SK-N-SH (cell line): ENCODE measurements at regions not wholly inside any gene's neighbourhood (a gene's known extent, or its start where the extent isn't known, plus 50 kb on each side); places are given as distances from the start of the nearest gene placed in this dataset.

Experiments used
- CTCF ChIP-seq: fragments of 200-600 bp; sonication (generic); IDR thresholded peaks from 2 replicates; pipeline ENCODE4 v1.6.1; 2017; ENCODE audit warnings: antibody characterized with exemption, mild to moderate bottlenecking, moderate library complexity
- FOXJ3 ChIP-seq: sonication (generic); formaldehyde crosslinking; IDR thresholded peaks from 2 replicates; pipeline ENCODE4 v1.5.1; 2020; ENCODE audit warnings: mild to moderate bottlenecking, missing genetic modification reagents
- IRF3 ChIP-seq: fragments of 150-350 bp; IDR thresholded peaks from 2 replicates; pipeline ENCODE4 v1.6.1; 2016; ENCODE audit warnings: mild to moderate bottlenecking, low read depth, low read length
- JUND ChIP-seq: IDR thresholded peaks from 2 replicates; pipeline ENCODE4 v1.4.0; 2012
- MXI1 ChIP-seq: IDR thresholded peaks from 2 replicates; pipeline ENCODE4 v1.6.1; 2012; ENCODE audit warnings: mild to moderate bottlenecking, low read depth, low read length, improper control_type of control experiment
- NRF1 ChIP-seq: IDR thresholded peaks from 2 replicates; pipeline ENCODE4 v1.6.1; 2012; ENCODE audit warnings: low read depth, mild to moderate bottlenecking, low read length
- REST ChIP-seq: IDR thresholded peaks from 2 replicates; pipeline ENCODE4 v1.6.1; 2012; ENCODE audit warnings: mild to moderate bottlenecking, low read depth, low read length, moderate library complexity
- RXRA ChIP-seq: IDR thresholded peaks from 2 replicates; pipeline ENCODE4 v1.4.0; 2012; ENCODE audit warnings: low read depth, mild to moderate bottlenecking, borderline replicate concordance
- SIN3A ChIP-seq: IDR thresholded peaks from 2 replicates; pipeline ENCODE4 v1.6.1; 2012; ENCODE audit warnings: low read depth, mild to moderate bottlenecking, low read length, moderate library complexity, borderline replicate concordance
- SMC3 ChIP-seq: IDR thresholded peaks from 2 replicates; pipeline ENCODE4 v1.6.1; 2012; ENCODE audit warnings: low read depth, low read length, improper control_type of control experiment
- TAF1 ChIP-seq: IDR thresholded peaks from 2 replicates; pipeline ENCODE4 v1.6.1; 2012; ENCODE audit warnings: low read depth, mild to moderate bottlenecking, low read length, moderate library complexity, borderline replicate concordance
- TEAD4 ChIP-seq: IDR thresholded peaks from 2 replicates; pipeline ENCODE4 v1.4.0; 2012; ENCODE audit warnings: mild to moderate bottlenecking, borderline replicate concordance; ENCODE audit not compliant: insufficient read depth
- USF1 ChIP-seq: IDR thresholded peaks from 2 replicates; pipeline ENCODE4 v1.4.0; 2012; ENCODE audit warnings: low read depth, borderline replicate concordance

GRCh38 chr2:78811955-78812610 is 213.4 kb upstream of the REG3G start:
- TF ChIP-seq IRF3 = no peak
- no peak for TF ChIP-seq NRF1
- TF ChIP-seq CTCF = no peak
- no peak for TF ChIP-seq MXI1
- TF ChIP-seq FOXJ3 = no peak
- no peak for TF ChIP-seq SIN3A
- TF ChIP-seq REST = no peak
- TF ChIP-seq RXRA = no peak
- no peak for TF ChIP-seq TEAD4
- no peak for TF ChIP-seq USF1
- no peak for TF ChIP-seq SMC3
- no peak for TF ChIP-seq TAF1
- TF ChIP-seq JUND = no peak
